CD4-positive, alpha-beta T cell treated with Interferon gamma for 1 hour (primary cell): ENCODE measurements at regions not wholly inside any gene's neighbourhood (a gene's known extent, or its start where the extent isn't known, plus 50 kb on each side); places are given as distances from the start of the nearest gene placed in this dataset.

Experiments
- DNase-seq: peaks from one replicate; pipeline ENCODE4 v3.0.0-alpha.2; 2020

- no peak for DNase-seq
Measured at GRCh38 chr9:80399606-80400005, 827.8 kb downstream of the TLE4 start.

GRCh38 chr9:80387828-80388227 lies 816.1 kb downstream of the TLE4 start:
- DNase-seq, result no peak

GRCh38 chr9:80385246-80385645 lies 813.5 kb downstream of the TLE4 start:
- no peak for DNase-seq

GRCh38 chr9:80383331-80383730 lies 811.6 kb downstream of the TLE4 start:
- DNase-seq, result no peak

- DNase-seq, result no peak
Measured at GRCh38 chr9:80382211-80382891, 810.6 kb downstream of the TLE4 start.

GRCh38 chr9:80380301-80380700 lies 808.5 kb downstream of the TLE4 start:
- DNase-seq, result no peak

GRCh38 chr9:80378669-80379293 lies 807.0 kb downstream of the TLE4 start:
- DNase-seq, result no peak

GRCh38 chr9:80376180-80376579 lies 804.4 kb downstream of the TLE4 start:
- DNase-seq, result no peak

GRCh38 chr9:80375477-80375876 lies 803.7 kb downstream of the TLE4 start:
- no peak for DNase-seq

- no peak for DNase-seq
Measured at GRCh38 chr9:80369641-80370040, 797.9 kb downstream of the TLE4 start.

- DNase-seq, result no peak
Measured at GRCh38 chr9:80366626-80367025, 794.9 kb downstream of the TLE4 start.

GRCh38 chr9:80359941-80360881 lies 788.4 kb downstream of the TLE4 start:
- no peak for DNase-seq

- DNase-seq, result no peak
Measured at GRCh38 chr9:80359291-80359690, 787.5 kb downstream of the TLE4 start.

GRCh38 chr9:80352967-80353366 lies 781.2 kb downstream of the TLE4 start:
- DNase-seq, result no peak

GRCh38 chr9:80351612-80352011 lies 779.8 kb downstream of the TLE4 start:
- DNase-seq, result no peak

- no peak for DNase-seq
Measured at GRCh38 chr9:80326105-80326504, 754.3 kb downstream of the TLE4 start.

GRCh38 chr9:80320916-80321315 lies 749.2 kb downstream of the TLE4 start:
- no peak for DNase-seq

- DNase-seq, result no peak
Measured at GRCh38 chr9:80320480-80320879, 748.7 kb downstream of the TLE4 start.

- no peak for DNase-seq
Measured at GRCh38 chr9:80305136-80305535, 733.4 kb downstream of the TLE4 start.

- no peak for DNase-seq
Measured at GRCh38 chr9:80294955-80295354, 723.2 kb downstream of the TLE4 start.

GRCh38 chr9:80294318-80294717 lies 722.6 kb downstream of the TLE4 start:
- DNase-seq, result no peak

GRCh38 chr9:80292231-80292630 lies 720.5 kb downstream of the TLE4 start:
- no peak for DNase-seq

GRCh38 chr9:80285326-80285725 lies 713.6 kb downstream of the TLE4 start:
- no peak for DNase-seq

- no peak for DNase-seq
Measured at GRCh38 chr9:80282766-80283165, 711.0 kb downstream of the TLE4 start.
